Liver (tissue), 8 donors: ENCODE measurements at regions not wholly inside any gene's neighbourhood (a gene's known extent, or its start where the extent isn't known, plus 50 kb on each side); places are given as distances from the start of the nearest gene placed in this dataset.

Experiments used
- DNase-seq: peaks from one replicate; pipeline ENCODE4 v3.0.0-alpha.2; 2017; ENCODE audit warnings: low spot score
- H3K27ac ChIP-seq, 2 donors: one replicate each; pipeline ENCODE4 v1.7.0; 2013; ENCODE audit warnings: inconsistent platforms in 2 of 2, low read length in 2 of 2, control low read depth in 1 of 2, low read depth in 1 of 2, mild to moderate bottlenecking in 1 of 2
- H3K27me3 ChIP-seq, 4 donors: one replicate each; pipeline versions ENCODE4 v1.6.1 to v1.7.0; 2013; ENCODE audit warnings: low read length in 3 of 4, inconsistent platforms in 1 of 4, mild to moderate bottlenecking in 1 of 4, moderate library complexity in 1 of 4; ENCODE audit not compliant: control insufficient read depth in 4 of 4, insufficient read depth in 4 of 4
- H3K36me3 ChIP-seq, 4 donors: one replicate each; pipeline versions ENCODE4 v1.6.1 to v1.7.0; 2013; ENCODE audit warnings: low read length in 3 of 4, mild to moderate bottlenecking in 3 of 4, low read depth in 1 of 4, moderate library complexity in 1 of 4; ENCODE audit not compliant: control insufficient read depth in 4 of 4, insufficient read depth in 3 of 4
- H3K4me1 ChIP-seq, 4 donors: one replicate each; pipeline versions ENCODE4 v1.6.1 to v1.7.0; 2013; ENCODE audit warnings: low read length in 3 of 4, mild to moderate bottlenecking in 3 of 4, moderate library complexity in 1 of 4; ENCODE audit not compliant: control insufficient read depth in 4 of 4, insufficient read depth in 4 of 4
- H3K4me3 ChIP-seq, 3 donors: one replicate each; pipeline versions ENCODE4 v1.6.1 to v1.7.0; 2013; ENCODE audit warnings: low read length in 3 of 3, control low read depth in 1 of 3, low read depth in 1 of 3, mild to moderate bottlenecking in 1 of 3
- H3K9ac ChIP-seq, 2 donors: one replicate each; pipeline ENCODE4 v1.7.0; 2013; ENCODE audit warnings: low read length in 2 of 2, mild to moderate bottlenecking in 2 of 2, moderate library complexity in 2 of 2, control low read depth in 1 of 2, low read depth in 1 of 2
- H3K9me3 ChIP-seq, 4 donors: one replicate each; pipeline versions ENCODE4 v1.6.1 to v1.7.0; 2013; ENCODE audit warnings: low read length in 3 of 4; ENCODE audit not compliant: control insufficient read depth in 4 of 4
- ATF3 ChIP-seq: IDR thresholded peaks from 2 replicates; pipeline ENCODE4 v1.6.1; 2016; ENCODE audit warnings: antibody characterized with exemption
- FOXA1 ChIP-seq: IDR thresholded peaks from 2 replicates; pipeline ENCODE4 v1.6.1; 2016; ENCODE audit warnings: antibody characterized with exemption
- HNF4A ChIP-seq, 2 donors: conservative IDR thresholded peaks; 2 replicates each; pipeline ENCODE4 v1.6.1; 2016; ENCODE audit warnings: antibody characterized with exemption in 2 of 2, mild to moderate bottlenecking in 2 of 2
- HNF4G ChIP-seq: IDR thresholded peaks from 2 replicates; pipeline ENCODE4 v1.6.1; 2016; ENCODE audit warnings: antibody characterized with exemption
- JUND ChIP-seq, 2 donors: IDR thresholded peaks; 2 replicates each; pipeline ENCODE4 v1.6.1; 2016; ENCODE audit warnings: antibody characterized with exemption in 2 of 2
- MAX ChIP-seq: IDR thresholded peaks from 2 replicates; pipeline ENCODE4 v1.6.1; 2016; ENCODE audit warnings: antibody characterized with exemption
- NR2F2 ChIP-seq: IDR thresholded peaks from 2 replicates; pipeline ENCODE4 v1.6.1; 2016; ENCODE audit warnings: antibody characterized with exemption
- RAD21 ChIP-seq, 2 donors: IDR thresholded peaks; 2 replicates each; pipeline ENCODE4 v1.6.1; 2016; ENCODE audit warnings: antibody characterized with exemption in 2 of 2, mild to moderate bottlenecking in 2 of 2
- SP1 ChIP-seq: IDR thresholded peaks from 2 replicates; pipeline ENCODE4 v1.6.1; 2018; ENCODE audit warnings: antibody characterized with exemption, mild to moderate bottlenecking
- TAF1 ChIP-seq: conservative IDR thresholded peaks from 2 replicates; pipeline ENCODE4 v1.6.1; 2016; ENCODE audit warnings: antibody characterized with exemption, mild to moderate bottlenecking
- YY1 ChIP-seq: IDR thresholded peaks from 2 replicates; pipeline ENCODE4 v1.6.1; 2016; ENCODE audit warnings: antibody characterized with exemption, mild to moderate bottlenecking
- ZBTB33 ChIP-seq: IDR thresholded peaks from 2 replicates; pipeline ENCODE4 v1.6.1; 2016; ENCODE audit warnings: antibody characterized with exemption
- WGBS: extraction: QIAGEN DNeasy Blood & Tissue Kit; methylation state at CpG from one replicate; pipeline ENCODE4 v1.1.7; 2013; 5-methylcytosine and 5-hydroxymethylcytosine counted together
- TF ChIP-seq, protein P1 (sequence below): fragments of 150-350 bp; IDR thresholded peaks from 2 replicates; pipeline ENCODE4 v1.5.1; 2017; ENCODE audit warnings: improper control_type of control experiment, low read depth, low read length; ENCODE audit not compliant: missing input control
- donor health status: healthy.
- donor health status: healthy.
- donor health status: healthy.
- donor health status: healthy.
- donor health status: healthy.

DNA sequence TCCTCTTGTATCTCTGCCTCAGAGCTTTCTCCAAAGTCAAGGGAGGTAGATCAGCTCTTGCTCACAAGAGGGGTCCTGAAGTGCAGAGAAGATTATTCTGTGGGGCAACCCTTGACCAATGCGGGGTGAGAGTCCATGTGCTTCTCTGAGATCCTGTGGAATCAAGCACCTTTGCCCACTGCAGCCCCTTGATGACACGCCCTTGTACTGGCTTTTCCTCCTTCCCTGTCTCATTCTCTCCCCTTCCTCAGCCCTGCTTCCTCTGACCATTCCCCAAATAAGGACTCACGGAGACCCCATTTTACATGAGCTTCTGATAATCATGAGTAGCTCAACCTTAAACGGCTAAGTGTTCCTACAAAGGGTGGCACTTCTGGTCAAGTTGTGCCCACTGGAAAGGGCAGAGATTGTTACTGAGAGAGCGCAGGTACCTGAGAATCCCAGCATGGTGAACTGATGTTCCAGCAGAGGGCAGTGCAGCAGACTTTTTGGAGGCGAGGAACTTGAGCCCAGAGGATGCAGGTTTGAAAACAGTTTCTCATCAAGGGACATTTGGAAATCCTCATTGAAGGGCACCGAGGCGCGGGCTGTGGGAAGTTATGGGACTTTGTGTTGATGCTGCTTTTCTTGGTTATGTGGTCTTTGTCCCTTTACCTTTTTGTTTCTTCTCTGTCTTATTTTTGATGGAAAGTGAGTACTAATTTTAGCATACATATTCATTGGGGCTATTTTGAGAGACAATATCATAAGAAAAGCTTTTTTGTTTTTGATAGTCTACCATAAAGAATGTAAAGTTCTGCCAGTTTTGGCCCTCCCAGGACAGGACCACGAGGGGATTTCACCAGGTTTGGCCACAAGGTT lies 201.3 kb downstream of the RBM46 start:
- Histone ChIP-seq H3K9me3 (no peaks in the 10 kb centered on the region), H3K27me3 (no peaks in the 10 kb centered on the region), H3K27ac (no peak overlapping the region), H3K4me3 (no peak overlapping the region), H3K36me3 (no peaks in the 10 kb centered on the region), H3K9ac (no peak overlapping the region), H3K4me1 (no peaks in the 10 kb centered on the region)
- 20% methylated on average over 10 of the region's 10 CpGs for WGBS
- peak; percentile 41 for DNase-seq
- TF ChIP-seq, protein P1, sequence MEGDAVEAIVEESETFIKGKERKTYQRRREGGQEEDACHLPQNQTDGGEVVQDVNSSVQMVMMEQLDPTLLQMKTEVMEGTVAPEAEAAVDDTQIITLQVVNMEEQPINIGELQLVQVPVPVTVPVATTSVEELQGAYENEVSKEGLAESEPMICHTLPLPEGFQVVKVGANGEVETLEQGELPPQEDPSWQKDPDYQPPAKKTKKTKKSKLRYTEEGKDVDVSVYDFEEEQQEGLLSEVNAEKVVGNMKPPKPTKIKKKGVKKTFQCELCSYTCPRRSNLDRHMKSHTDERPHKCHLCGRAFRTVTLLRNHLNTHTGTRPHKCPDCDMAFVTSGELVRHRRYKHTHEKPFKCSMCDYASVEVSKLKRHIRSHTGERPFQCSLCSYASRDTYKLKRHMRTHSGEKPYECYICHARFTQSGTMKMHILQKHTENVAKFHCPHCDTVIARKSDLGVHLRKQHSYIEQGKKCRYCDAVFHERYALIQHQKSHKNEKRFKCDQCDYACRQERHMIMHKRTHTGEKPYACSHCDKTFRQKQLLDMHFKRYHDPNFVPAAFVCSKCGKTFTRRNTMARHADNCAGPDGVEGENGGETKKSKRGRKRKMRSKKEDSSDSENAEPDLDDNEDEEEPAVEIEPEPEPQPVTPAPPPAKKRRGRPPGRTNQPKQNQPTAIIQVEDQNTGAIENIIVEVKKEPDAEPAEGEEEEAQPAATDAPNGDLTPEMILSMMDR, result peak; percentile 78
- TF ChIP-seq RAD21 (IDR thresholded peaks at IDR 0.05) (peak; percentile 94 to 97), FOXA1 (no peak), ZBTB33 (no peak)

GRCh38 chr4:154983714-154984113 lies 202.6 kb downstream of the RBM46 start:
- H3K9me3 ChIP-seq, result no peaks in the 10 kb centered on the region
- H3K27me3 ChIP-seq, result no peaks in the 10 kb centered on the region
- no peaks in the 10 kb centered on the region for H3K4me1 ChIP-seq
- H3K36me3 ChIP-seq, result no peaks in the 10 kb centered on the region
- no peak for DNase-seq
- H3K9ac ChIP-seq, result no peak overlapping the region
- no peak overlapping the region for H3K4me3 ChIP-seq
- 89% methylated on average over 5 of the region's 5 CpGs for WGBS
- TF ChIP-seq MAX (no peak), JUND (IDR thresholded peaks at IDR 0.05) (no peak), ZBTB33 (no peak), HNF4G (no peak), SP1 (no peak), NR2F2 (no peak)
- H3K27ac ChIP-seq, result no peak overlapping the region

- DNase-seq, result no peak
- Histone ChIP-seq H3K36me3 (no peaks in the 10 kb centered on the region), H3K4me3 (no peak overlapping the region), H3K9me3 (no peaks in the 10 kb centered on the region), H3K27ac (no peak overlapping the region), H3K27me3 (no peaks in the 10 kb centered on the region), H3K9ac (no peak overlapping the region), H3K4me1 (no peaks in the 10 kb centered on the region)
- TF ChIP-seq ATF3 (no peak), MAX (no peak), YY1 (no peak), NR2F2 (no peak), JUND (IDR thresholded peaks at IDR 0.05) (no peak), ZBTB33 (no peak), HNF4G (no peak), RAD21 (IDR thresholded peaks at IDR 0.05) (no peak), HNF4A (conservative IDR thresholded peaks at IDR 0.05) (no peak), SP1 (no peak), TAF1 (no peak)
- TF ChIP-seq, protein P1, result no peak
- WGBS, result 80% methylated on average over 4 of the region's 4 CpGs
Measured at GRCh38 chr4:154984148-154984547, 203.1 kb downstream of the RBM46 start.
